Fibroblast of the aortic adventitia (primary cell): ENCODE measurements at regions not wholly inside any gene's neighbourhood (a gene's known extent, or its start where the extent isn't known, plus 50 kb on each side); places are given as distances from the start of the nearest gene placed in this dataset.

ENCODE experiments used
- DNase-seq: peaks from one replicate; pipeline ENCODE4 v3.0.0-alpha.2; 2010; ENCODE audit warnings: low read depth
- H3K4me3 ChIP-seq: 2 replicates; pipeline ENCODE4 v1.5.1; 2011; ENCODE audit warnings: low read depth, mild to moderate bottlenecking, control low read depth, low read length, moderate library complexity
- TF ChIP-seq, protein P1 (sequence below): IDR thresholded peaks from 2 replicates; pipeline ENCODE4 v1.5.1; 2011; ENCODE audit warnings: mild to moderate bottlenecking, low read length, control low read depth, inconsistent platforms; ENCODE audit not compliant: insufficient read depth

DNA sequence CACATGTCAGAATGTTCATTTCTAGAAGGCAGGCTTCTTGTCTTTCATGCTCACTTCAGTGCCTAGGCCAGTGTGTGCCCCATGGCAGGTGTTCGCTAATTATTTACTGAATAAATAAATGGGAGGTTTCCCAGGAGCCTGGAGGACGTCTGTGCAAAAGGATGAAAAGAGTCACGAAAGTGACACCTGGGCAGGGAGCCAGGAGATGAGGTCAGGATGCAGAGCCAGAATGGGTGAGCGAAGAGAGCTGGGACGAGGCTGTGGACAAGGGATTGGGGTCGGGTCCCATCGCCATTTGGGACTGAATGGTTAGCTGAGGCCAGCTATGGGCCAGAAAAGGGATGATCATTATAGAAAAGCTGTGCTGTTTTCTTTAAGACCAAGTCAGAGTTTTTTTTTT lies 560.4 kb downstream of the TBC1D22A start:
- no peak for DNase-seq
- H3K4me3 ChIP-seq = no peak overlapping the region
- TF ChIP-seq, protein P1, sequence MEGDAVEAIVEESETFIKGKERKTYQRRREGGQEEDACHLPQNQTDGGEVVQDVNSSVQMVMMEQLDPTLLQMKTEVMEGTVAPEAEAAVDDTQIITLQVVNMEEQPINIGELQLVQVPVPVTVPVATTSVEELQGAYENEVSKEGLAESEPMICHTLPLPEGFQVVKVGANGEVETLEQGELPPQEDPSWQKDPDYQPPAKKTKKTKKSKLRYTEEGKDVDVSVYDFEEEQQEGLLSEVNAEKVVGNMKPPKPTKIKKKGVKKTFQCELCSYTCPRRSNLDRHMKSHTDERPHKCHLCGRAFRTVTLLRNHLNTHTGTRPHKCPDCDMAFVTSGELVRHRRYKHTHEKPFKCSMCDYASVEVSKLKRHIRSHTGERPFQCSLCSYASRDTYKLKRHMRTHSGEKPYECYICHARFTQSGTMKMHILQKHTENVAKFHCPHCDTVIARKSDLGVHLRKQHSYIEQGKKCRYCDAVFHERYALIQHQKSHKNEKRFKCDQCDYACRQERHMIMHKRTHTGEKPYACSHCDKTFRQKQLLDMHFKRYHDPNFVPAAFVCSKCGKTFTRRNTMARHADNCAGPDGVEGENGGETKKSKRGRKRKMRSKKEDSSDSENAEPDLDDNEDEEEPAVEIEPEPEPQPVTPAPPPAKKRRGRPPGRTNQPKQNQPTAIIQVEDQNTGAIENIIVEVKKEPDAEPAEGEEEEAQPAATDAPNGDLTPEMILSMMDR = no peak

DNA sequence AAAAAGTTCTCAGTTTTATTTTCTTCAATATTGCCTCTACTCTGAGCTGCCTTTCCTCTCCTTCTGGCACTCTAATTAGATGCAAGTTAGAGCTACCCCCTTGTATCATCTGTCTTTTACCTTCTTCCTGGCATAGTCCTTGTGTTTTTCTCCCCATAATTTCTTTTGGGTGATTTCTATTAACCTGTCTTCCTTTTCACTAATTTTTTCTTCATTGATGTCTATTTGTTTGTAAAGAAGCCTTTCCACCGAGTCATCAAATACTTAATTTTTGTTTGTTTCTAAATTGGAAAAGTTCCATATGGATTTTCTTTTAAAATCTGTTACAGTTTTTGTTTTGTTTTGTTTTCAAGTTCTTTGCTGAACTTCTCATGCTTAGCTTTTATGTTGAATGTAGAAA lies 558.1 kb downstream of the TBC1D22A start:
- no peak for DNase-seq
- TF ChIP-seq, protein P1 = no peak

DNA sequence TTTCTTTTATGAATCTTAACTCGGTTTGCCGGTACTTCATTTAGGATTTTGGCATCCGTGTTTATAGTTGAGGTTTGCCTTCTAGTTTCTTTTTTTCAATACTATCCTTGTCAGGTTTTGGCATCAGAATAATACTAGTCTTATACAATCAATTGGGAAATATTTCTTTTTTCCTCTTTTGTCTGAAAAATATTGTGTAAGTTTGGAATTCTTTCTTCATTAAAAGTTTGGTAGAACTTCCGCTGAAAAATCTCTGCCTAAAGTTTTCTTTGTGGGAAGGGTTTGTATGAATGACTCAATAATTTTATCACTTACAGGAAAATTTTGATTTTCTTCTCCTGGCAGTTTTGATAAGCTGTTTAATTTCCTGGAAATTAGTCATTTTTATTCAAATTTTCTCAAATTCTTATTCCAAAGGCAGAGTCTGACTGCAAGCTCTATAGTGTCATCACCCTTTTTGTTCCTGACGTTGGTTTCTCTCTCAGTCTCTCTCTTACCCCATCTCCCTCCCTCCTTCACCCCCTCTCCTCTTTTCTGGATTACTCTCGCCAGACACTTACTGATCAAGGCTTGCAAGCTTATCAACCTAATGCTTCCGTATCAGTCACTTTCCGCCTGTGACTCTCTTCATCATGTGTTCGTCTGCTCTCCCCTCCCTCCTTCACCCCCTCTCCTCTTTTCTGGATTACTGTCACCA lies 555.7 kb downstream of the TBC1D22A start:
- DNase-seq = peak; percentile 70
- TF ChIP-seq, protein P1 = no peak
- H3K4me3 ChIP-seq = no peak overlapping the region

More for the DNA sequence above, 558.1 kb downstream of the TBC1D22A start:
- no peak overlapping the region for H3K4me3 ChIP-seq

DNA sequence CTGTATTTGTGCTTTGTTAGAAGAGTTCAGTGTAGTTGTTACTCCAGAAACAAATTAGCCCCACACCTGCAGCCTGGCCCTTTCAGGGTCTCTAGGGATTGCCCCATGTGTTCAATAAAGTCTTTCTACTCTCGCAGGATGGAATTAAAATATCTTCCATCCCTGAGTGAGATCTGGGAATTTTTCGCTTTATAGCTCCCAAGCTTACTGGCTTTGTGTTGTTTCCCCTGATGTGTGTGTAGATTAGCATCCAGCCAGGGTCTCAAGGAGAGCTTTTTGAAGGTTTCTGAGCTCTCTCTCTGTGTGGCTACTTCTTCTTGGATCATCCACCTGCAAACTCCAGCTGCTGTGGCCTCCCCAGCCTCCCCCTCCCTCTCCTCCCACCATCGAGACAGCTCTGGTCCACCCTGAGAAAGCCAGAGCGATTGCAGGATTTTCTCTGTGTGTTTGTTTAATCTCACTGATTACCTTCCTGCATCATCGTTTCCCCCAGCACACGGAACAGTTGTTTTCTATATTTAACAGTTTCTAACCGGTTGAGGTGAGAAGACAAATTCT lies 553.5 kb downstream of the TBC1D22A start:
- no peak for DNase-seq
- TF ChIP-seq, protein P1 = no peak
- H3K4me3 ChIP-seq = no peak overlapping the region

DNA sequence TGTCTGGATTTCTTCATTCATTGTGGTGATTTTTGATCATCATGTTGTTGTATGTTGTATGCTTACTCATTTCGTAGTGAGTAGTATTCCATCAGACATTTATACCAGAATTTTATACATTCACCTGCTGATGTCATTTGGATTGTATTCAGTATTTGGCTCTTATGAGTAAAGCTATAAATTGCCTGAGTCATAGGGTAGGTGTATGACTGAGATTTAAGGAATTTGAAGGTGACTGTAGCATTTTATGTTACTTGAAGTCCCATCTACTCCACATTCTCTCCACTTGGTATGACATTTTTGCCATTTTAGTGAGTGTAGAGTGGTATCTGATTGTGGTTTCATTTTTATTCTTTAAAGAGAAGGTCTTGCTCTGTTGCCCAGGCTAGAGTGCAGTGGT lies 548.2 kb downstream of the TBC1D22A start:
- peak; percentile 8 for DNase-seq

DNA sequence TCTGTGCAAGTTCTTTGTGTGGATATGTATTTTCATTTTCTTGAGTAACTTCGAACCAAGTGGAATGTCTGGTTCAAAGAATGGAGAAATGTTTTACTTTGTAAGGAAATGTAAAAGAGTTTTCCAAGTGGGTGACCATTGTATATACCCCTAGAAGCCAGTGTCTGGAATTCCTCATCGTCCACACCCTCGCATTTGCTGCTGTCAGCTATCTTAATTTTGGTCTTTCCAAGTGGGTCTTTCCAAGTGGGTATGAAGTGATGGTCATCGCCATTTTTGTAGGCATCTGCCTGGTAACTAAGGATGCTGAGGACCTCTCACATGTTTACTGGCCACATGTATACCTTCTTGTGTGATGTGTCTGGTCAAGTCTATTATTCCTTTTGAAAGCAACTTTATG lies 547.5 kb downstream of the TBC1D22A start:
- DNase-seq = no peak
- H3K4me3 ChIP-seq = no peak overlapping the region
- TF ChIP-seq, protein P1 = no peak

More for the DNA sequence above, 548.2 kb downstream of the TBC1D22A start:
- no peak overlapping the region for H3K4me3 ChIP-seq
- TF ChIP-seq, protein P1 = no peak

DNA sequence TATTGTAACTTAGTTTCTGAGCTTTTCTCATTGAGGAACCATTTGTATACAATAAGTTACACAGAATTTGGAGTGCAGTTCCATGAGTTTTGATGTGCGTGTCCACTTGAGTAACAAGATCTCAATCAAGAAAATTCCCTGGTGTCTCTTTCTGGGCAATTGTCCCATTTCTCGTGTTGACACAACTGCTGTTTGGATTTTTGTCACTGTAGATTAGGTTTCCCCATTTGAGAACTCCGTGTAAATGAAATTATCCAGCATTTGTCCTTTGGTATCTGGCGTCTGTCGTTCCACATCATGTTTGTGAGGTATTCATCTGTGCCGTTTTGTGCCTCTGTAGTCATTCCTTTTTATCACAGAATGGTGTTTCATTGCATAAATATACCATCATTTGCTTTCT lies 547.0 kb downstream of the TBC1D22A start:
- no peak for DNase-seq
- no peak overlapping the region for H3K4me3 ChIP-seq
- TF ChIP-seq, protein P1 = no peak
